ENCODE measurements at regions not wholly inside any gene's neighbourhood (a gene's known extent, or its start where the extent isn't known, plus 50 kb on each side); places are given as distances from the start of the nearest gene placed in this dataset.

GRCh38 chr15:66646308-66646707 is 55.7 kb upstream of the SMAD6 start:
- peaks cover 1% of the 10 kb centered on the region for H3K27me3 Mint-ChIP-seq (ENCODE audit: low read depth)
- DNase-seq (no peak), ATAC-seq (no peak)
- no peaks in the 10 kb centered on the region for H3K36me3 Mint-ChIP-seq (ENCODE audit: insufficient read depth)
- no peaks in the 10 kb centered on the region for H3K4me1 Mint-ChIP-seq (ENCODE audit: low read depth)
- no peak overlapping the region for H3K4me3 Mint-ChIP-seq
- no peaks in the 10 kb centered on the region for H3K9me3 Mint-ChIP-seq

GRCh38 chr15:66646799-66647198 is 55.2 kb upstream of the SMAD6 start:
- no peak overlapping the region for H3K4me3 Mint-ChIP-seq
- no peaks in the 10 kb centered on the region for H3K36me3 Mint-ChIP-seq (ENCODE audit: insufficient read depth)
- no peak for ATAC-seq
- peaks cover 1% of the 10 kb centered on the region for H3K27me3 Mint-ChIP-seq (ENCODE audit: low read depth)
- H3K4me1 Mint-ChIP-seq (ENCODE audit: low read depth), result no peaks in the 10 kb centered on the region
- no peaks in the 10 kb centered on the region for H3K9me3 Mint-ChIP-seq
- DNase-seq, result no peak

- DNase-seq (no peak), ATAC-seq (no peak)
- no peak overlapping the region for H3K4me3 Mint-ChIP-seq
- no peaks in the 10 kb centered on the region for H3K9me3 Mint-ChIP-seq
- peaks cover 1% of the 10 kb centered on the region for H3K27me3 Mint-ChIP-seq (ENCODE audit: low read depth)
- H3K4me1 Mint-ChIP-seq (ENCODE audit: low read depth), result no peaks in the 10 kb centered on the region
- no peaks in the 10 kb centered on the region for H3K36me3 Mint-ChIP-seq (ENCODE audit: insufficient read depth)
These were observed 54.7 kb upstream of the SMAD6 start for GRCh38 chr15:66647358-66647757.

- Mint-ChIP-seq H3K4me3 (no peak overlapping the region), H3K9me3 (no peaks in the 10 kb centered on the region), H3K27me3 (ENCODE audit: low read depth) (peaks cover 8% of the 10 kb centered on the region), H3K36me3 (ENCODE audit: insufficient read depth) (no peaks in the 10 kb centered on the region), H3K4me1 (ENCODE audit: low read depth) (no peaks in the 10 kb centered on the region)
- ATAC-seq (no peak), DNase-seq (no peak)
These were observed 53.4 kb upstream of the SMAD6 start for GRCh38 chr15:66648588-66648987.

DNA sequence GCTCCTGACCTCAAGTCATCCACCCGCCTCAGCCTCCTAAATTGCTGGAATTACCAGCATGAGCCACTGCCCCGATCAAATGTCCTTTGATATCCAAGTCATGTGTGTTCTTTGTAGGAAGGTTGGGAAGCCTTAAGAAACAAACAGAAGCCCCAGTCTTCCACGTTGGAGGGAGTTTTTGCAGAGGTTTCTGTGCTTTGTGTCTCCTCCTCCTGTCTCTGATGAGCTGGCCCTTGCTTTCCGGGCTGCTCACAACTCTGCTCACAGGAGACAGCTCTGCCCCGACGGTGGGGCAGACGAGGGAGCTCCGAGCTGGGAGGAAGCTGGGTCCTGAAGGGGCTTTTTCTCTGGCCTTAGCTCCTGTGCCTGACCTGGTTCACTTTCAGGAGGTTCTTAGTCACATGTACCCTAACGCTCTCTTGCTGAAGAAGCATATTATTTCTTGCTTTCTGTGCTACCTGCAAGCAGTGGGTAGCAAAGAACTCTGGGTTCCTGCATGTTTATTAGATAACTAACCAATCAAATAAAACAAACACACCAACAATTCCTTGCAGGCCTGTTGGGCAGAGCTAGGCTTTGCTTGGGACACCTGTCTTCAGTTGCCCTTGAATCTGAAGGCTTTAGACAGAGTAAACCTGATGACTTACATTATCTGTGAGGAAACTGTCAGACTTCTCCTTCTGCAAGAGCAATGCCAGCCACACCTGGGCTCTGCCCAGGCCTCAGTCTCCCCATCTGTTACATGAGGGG is 52.6 kb upstream of the SMAD6 start:
- DNase-seq, result no peak
- no peaks in the 10 kb centered on the region for H3K4me1 Mint-ChIP-seq (ENCODE audit: low read depth)
- peaks cover 15% of the 10 kb centered on the region for H3K27me3 Mint-ChIP-seq (ENCODE audit: low read depth)
- ATAC-seq, result no peak
- H3K36me3 Mint-ChIP-seq (ENCODE audit: insufficient read depth), result no peaks in the 10 kb centered on the region
- no peak overlapping the region for H3K4me3 Mint-ChIP-seq
- H3K9me3 Mint-ChIP-seq, result no peaks in the 10 kb centered on the region

DNA sequence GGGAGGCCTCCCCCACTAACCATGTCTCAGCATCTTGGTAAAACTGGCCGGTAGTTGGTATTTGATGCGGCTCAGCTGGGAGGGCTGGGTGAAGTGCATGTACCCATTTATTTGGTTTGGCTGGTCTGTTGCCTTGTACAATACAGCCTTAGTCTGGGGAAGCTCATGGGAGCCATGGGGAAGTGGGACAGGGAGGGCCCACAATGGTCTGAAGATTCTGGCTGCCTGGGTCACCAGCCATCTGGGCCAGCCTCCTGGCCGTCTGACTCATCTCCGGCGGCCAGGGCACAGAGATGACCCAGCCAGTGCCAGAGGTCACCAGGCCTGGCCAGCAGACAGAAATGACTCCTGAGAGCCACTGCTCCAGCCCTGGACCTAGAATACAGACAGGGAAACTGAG is 51.6 kb upstream of the SMAD6 start:
- DNase-seq (no peak), ATAC-seq (no peak)
- Mint-ChIP-seq H3K9me3 (no peaks in the 10 kb centered on the region), H3K4me3 (no peak overlapping the region), H3K27me3 (ENCODE audit: low read depth) (peaks cover 19% of the 10 kb centered on the region), H3K4me1 (ENCODE audit: low read depth) (peaks cover 2% of the 10 kb centered on the region), H3K36me3 (ENCODE audit: insufficient read depth) (no peaks in the 10 kb centered on the region)

DNA sequence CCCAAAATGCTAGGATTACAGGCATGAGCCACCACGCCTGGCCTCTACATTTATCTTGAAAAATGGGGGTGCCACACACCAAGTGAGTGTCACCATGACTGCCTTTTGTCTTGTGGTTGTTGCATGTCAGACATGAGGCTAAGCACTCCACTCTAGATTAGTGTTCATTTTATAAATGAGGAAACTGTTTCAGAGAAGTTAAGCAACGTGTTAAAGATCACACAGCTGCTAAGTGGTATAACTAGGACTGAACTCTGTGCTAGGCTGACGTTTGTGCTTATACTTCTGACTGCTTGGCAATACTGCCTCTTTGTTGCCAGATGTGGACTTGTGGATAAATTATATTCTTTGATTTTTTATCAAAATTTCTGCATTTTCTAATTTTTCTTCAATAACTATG is 50.8 kb upstream of the SMAD6 start:
- no peak for DNase-seq
- no peak for ATAC-seq

GRCh38 chr15:66651913-66652642 is 50.0 kb upstream of the SMAD6 start:
- no peak for ATAC-seq
- Mint-ChIP-seq H3K9me3 (no peaks in the 10 kb centered on the region), H3K27me3 (ENCODE audit: low read depth) (peaks cover 28% of the 10 kb centered on the region), H3K4me1 (ENCODE audit: low read depth) (peaks cover 6% of the 10 kb centered on the region), H3K4me3 (no peak overlapping the region), H3K36me3 (ENCODE audit: insufficient read depth) (no peaks in the 10 kb centered on the region)
- no peak for DNase-seq

More for the DNA sequence above, 50.8 kb upstream of the SMAD6 start:
- H3K4me1 Mint-ChIP-seq (ENCODE audit: low read depth), result peaks cover 6% of the 10 kb centered on the region
- no peak overlapping the region for H3K4me3 Mint-ChIP-seq
- H3K36me3 Mint-ChIP-seq (ENCODE audit: insufficient read depth), result no peaks in the 10 kb centered on the region
- peaks cover 25% of the 10 kb centered on the region for H3K27me3 Mint-ChIP-seq (ENCODE audit: low read depth)
- H3K9me3 Mint-ChIP-seq, result no peaks in the 10 kb centered on the region

Measured in activated T-cell treated with anti-CD3 and anti-CD28 coated beads, Interleukin-2, amount 50 U/mL, for 4 hours (primary cell).